Nephron progenitor cell (in vitro differentiated cells): ENCODE measurements at regions not wholly inside any gene's neighbourhood (a gene's known extent, or its start where the extent isn't known, plus 50 kb on each side); places are given as distances from the start of the nearest gene placed in this dataset.

Experiments
- DNase-seq: peaks from one replicate; pipeline ENCODE4 v3.0.0; 2021
- H3K27ac Mint-ChIP-seq: 2 replicates; pipeline ENCODE4 v1.8.0; 2021; ENCODE audit warnings: mild to moderate bottlenecking, moderate library complexity, mixed read lengths
- H3K27me3 Mint-ChIP-seq: 2 replicates; pipeline ENCODE4 v1.8.0; 2021; ENCODE audit warnings: mild to moderate bottlenecking, low read depth, mixed read lengths; ENCODE audit not compliant: poor library complexity
- H3K36me3 Mint-ChIP-seq: 2 replicates; pipeline ENCODE4 v1.8.0; 2021; ENCODE audit warnings: low read depth, mixed read lengths
- H3K4me1 Mint-ChIP-seq: 2 replicates; pipeline ENCODE4 v1.8.0; 2021; ENCODE audit warnings: mixed read lengths
- H3K4me3 Mint-ChIP-seq: 2 replicates; pipeline ENCODE4 v1.8.0; 2021; ENCODE audit warnings: mild to moderate bottlenecking, moderate library complexity, mixed read lengths
- H3K9me3 Mint-ChIP-seq: 2 replicates; pipeline ENCODE4 v1.8.0; 2021; ENCODE audit warnings: mild to moderate bottlenecking, moderate library complexity, mixed read lengths
- TF ChIP-seq, protein P1 (sequence below): fragments of 200-600 bp; sonication (generic); IDR thresholded peaks from 2 replicates; pipeline ENCODE4 v1.5.0; 2021; ENCODE audit warnings: antibody characterized with exemption

DNA sequence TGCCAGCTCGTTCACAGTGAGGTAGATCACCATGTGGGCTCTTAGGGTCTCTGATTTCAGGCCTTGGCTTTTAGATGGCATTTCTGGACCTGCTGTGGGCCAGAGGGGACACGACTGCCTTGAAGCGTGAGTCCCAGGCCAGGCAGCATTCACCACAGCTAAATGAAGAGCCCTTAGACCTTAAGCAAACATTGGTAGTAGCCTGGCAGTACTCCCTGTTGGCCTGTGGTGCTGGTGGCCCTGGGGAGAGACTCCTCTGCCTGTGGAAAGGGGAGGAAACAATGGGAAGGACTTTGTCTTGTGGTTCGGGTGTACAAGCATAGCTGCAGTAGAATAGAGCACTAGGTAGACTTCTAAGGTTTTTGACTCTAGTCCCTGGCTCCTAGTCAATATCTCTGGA is 456.0 kb upstream of the DCC start:
- Mint-ChIP-seq H3K27ac (no peak overlapping the region), H3K9me3 (no peaks in the 10 kb centered on the region), H3K27me3 (no peaks in the 10 kb centered on the region), H3K36me3 (no peaks in the 10 kb centered on the region), H3K4me1 (no peaks in the 10 kb centered on the region), H3K4me3 (no peak overlapping the region)
- no peak for DNase-seq
- TF ChIP-seq, protein P1, sequence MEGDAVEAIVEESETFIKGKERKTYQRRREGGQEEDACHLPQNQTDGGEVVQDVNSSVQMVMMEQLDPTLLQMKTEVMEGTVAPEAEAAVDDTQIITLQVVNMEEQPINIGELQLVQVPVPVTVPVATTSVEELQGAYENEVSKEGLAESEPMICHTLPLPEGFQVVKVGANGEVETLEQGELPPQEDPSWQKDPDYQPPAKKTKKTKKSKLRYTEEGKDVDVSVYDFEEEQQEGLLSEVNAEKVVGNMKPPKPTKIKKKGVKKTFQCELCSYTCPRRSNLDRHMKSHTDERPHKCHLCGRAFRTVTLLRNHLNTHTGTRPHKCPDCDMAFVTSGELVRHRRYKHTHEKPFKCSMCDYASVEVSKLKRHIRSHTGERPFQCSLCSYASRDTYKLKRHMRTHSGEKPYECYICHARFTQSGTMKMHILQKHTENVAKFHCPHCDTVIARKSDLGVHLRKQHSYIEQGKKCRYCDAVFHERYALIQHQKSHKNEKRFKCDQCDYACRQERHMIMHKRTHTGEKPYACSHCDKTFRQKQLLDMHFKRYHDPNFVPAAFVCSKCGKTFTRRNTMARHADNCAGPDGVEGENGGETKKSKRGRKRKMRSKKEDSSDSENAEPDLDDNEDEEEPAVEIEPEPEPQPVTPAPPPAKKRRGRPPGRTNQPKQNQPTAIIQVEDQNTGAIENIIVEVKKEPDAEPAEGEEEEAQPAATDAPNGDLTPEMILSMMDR, result no peak

DNA sequence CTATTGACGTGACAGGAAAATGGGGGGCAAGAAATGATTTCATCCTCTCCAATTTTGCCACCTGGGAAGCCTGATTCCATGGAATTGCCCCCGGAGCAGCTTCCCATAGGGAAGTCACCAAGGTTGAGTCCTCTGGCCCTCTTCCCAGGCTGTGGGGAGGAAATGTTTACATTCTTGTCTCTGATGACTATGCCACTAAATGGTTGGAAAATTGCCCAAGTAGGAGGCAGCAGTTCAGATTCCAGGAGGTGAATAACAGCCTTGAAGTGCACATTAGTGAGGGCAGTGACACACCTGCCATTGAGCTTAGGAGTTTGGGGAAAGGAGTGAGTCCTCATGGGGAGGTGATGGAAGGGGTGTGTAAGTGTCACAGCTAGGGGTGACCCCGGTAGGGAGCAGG is 449.2 kb upstream of the DCC start:
- DNase-seq, result no peak
- no peaks in the 10 kb centered on the region for H3K36me3 Mint-ChIP-seq
- H3K4me3 Mint-ChIP-seq, result no peak overlapping the region
- no peaks in the 10 kb centered on the region for H3K9me3 Mint-ChIP-seq
- H3K27ac Mint-ChIP-seq, result no peak overlapping the region
- peaks cover 13% of the 10 kb centered on the region for H3K4me1 Mint-ChIP-seq
- H3K27me3 Mint-ChIP-seq, result no peaks in the 10 kb centered on the region
- TF ChIP-seq, protein P1, result no peak

DNA sequence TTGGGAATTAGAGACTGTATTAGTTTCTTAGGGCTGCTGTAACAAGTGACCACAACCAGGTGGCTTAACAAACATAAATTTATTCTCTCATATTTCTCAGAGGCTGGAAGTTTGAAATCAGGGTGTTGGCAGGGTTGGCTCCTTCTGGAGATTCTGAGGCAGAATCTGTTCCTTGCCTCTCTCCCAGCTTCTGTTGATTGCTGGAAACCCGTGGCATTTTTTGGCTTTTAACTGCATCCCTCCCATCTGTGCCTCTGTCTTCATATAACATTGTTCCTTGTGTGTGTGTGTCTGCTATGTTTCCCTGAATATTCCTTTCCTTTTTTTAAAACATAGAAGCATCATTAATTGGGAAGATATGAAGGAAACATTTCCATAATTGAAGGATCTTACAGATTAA is 448.1 kb upstream of the DCC start:
- no peaks in the 10 kb centered on the region for H3K9me3 Mint-ChIP-seq
- no peak overlapping the region for H3K4me3 Mint-ChIP-seq
- no peaks in the 10 kb centered on the region for H3K36me3 Mint-ChIP-seq

DNA sequence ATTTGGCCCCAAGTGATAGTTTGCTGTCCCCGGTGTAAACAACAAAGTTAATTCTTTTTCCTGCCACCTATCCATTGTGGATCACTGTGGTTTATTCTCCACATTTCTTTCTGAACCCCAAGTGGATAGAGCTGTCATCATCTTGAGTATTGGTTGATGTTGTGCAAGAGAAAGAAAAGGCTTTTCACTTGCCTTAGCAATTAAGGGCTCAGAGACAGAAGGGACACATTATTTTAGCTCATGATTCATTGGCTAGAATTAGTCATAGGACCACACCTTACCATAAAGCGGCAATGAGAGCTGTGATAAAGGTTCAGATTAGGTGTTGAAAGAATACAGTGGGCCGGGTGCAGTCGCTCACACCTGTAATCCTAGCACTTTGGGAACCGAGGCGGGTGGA is 442.1 kb upstream of the DCC start:
- no peak overlapping the region for H3K4me3 Mint-ChIP-seq
- peaks cover 23% of the 10 kb centered on the region for H3K4me1 Mint-ChIP-seq
- H3K36me3 Mint-ChIP-seq, result no peaks in the 10 kb centered on the region
- H3K27me3 Mint-ChIP-seq, result peaks cover 2% of the 10 kb centered on the region
- TF ChIP-seq, protein P1, result no peak
- no peak for DNase-seq
- no peak overlapping the region for H3K27ac Mint-ChIP-seq
- peaks cover 3% of the 10 kb centered on the region for H3K9me3 Mint-ChIP-seq

More for the DNA sequence above, 448.1 kb upstream of the DCC start:
- no peak overlapping the region for H3K27ac Mint-ChIP-seq
- TF ChIP-seq, protein P1, result no peak
- no peak for DNase-seq
- no peaks in the 10 kb centered on the region for H3K27me3 Mint-ChIP-seq
- H3K4me1 Mint-ChIP-seq, result peaks cover 22% of the 10 kb centered on the region

DNA sequence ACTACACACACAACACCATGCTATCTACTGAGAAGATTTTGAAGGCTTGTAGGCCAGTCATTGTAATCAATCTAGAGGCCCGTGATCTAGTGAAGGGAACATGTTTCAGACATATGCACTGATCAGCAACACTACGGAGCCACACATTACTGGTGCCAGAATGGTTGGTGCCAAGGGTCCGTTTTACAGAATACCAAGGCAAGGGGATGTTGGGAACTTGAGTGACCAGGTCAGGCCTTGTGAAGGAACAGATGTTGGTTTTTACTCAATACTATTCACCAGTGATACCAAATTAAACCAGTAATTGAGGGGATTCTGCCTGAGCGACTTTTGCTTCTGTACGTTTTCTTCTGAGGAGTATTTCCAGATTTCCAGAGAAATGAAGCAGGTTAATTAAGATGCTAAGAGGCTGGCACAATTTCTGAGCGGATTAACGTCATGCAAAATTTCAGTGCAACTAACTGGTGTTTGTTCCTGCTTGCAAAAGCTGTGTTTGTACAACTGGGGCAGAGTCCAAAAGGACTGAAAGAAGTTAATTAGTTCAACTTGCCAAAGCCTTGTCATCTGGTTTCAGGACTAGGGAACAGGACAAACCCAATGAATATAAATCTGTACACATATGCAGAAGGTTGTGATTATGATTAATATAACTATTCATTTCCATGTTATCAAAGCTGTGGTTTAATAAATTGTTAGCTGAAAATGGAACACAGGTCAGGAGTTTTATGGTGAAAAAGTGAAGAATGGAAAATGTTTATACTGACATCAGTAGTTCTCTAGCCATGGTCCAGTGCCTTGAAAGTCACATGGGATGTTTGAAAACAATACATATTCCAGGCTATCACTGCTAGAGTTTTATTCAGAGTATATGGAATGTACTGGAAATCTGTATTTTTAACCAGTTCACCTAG is 432.1 kb upstream of the DCC start:
- TF ChIP-seq, protein P1, result no peak
- H3K36me3 Mint-ChIP-seq, result no peaks in the 10 kb centered on the region
- peaks cover 4% of the 10 kb centered on the region for H3K27me3 Mint-ChIP-seq
- no peak for DNase-seq
- H3K9me3 Mint-ChIP-seq, result no peaks in the 10 kb centered on the region
- H3K4me3 Mint-ChIP-seq, result no peak overlapping the region
- peaks cover 3% of the 10 kb centered on the region for H3K4me1 Mint-ChIP-seq
- H3K27ac Mint-ChIP-seq, result no peak overlapping the region

DNA sequence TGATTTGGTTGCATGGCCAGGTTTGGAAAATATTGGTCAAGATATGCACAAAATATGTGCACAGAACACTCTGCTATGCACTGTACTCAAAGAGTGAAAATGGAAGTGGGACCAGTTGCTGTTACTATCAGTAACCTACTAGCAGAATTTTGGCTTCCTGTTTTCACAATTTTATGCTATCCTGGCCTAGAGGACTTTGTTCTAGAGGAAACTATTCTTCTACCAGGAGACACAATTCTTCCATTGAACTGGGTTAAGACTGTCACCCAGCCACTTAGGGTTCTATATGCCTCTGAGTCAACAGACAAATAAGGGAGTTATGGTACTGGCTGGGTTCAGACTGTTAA is 431.4 kb upstream of the DCC start:
- DNase-seq, result no peak
- Mint-ChIP-seq H3K4me3 (no peak overlapping the region), H3K9me3 (no peaks in the 10 kb centered on the region), H3K27ac (no peak overlapping the region), H3K36me3 (no peaks in the 10 kb centered on the region), H3K27me3 (peaks cover 4% of the 10 kb centered on the region), H3K4me1 (no peaks in the 10 kb centered on the region)
- TF ChIP-seq, protein P1, result no peak
